ENCODE measurements at regions not wholly inside any gene's neighbourhood (a gene's known extent, or its start where the extent isn't known, plus 50 kb on each side); places are given as distances from the start of the nearest gene placed in this dataset.

- no peak overlapping the region for H3K4me3 ChIP-seq
- intact Hi-C loops (cut with micrococcal nuclease) = no loop called here
- no peak for TF ChIP-seq CTCF (IDR thresholded peaks at IDR 0.05; ENCODE audit: borderline replicate concordance)
- peaks cover 13% of the 10 kb centered on the region for H3K9me3 ChIP-seq (replicated peaks)
- no peaks in the 10 kb centered on the region for H3K36me3 ChIP-seq
- DNase-seq = no peak
- no peaks in the 10 kb centered on the region for H3K27me3 ChIP-seq (ENCODE audit: low read depth)
- no peak overlapping the region for H3K27ac ChIP-seq (replicated peaks)
- no peaks in the 10 kb centered on the region for H3K4me1 ChIP-seq
These were observed 437.3 kb upstream of the SOX11 start for GRCh38 chr2:5254791-5255332.

GRCh38 chr2:5263291-5263690, 428.9 kb upstream of the SOX11 start:
- DNase-seq = no peak
- intact Hi-C loops (cut with micrococcal nuclease) = no loop called here

GRCh38 chr2:5264361-5264760, 427.8 kb upstream of the SOX11 start:
- no peak for TF ChIP-seq CTCF (IDR thresholded peaks at IDR 0.05; ENCODE audit: borderline replicate concordance)
- Histone ChIP-seq H3K4me1 (no peaks in the 10 kb centered on the region), H3K9me3 (replicated peaks) (peaks cover 35% of the 10 kb centered on the region), H3K4me3 (no peak overlapping the region), H3K36me3 (no peaks in the 10 kb centered on the region), H3K27ac (replicated peaks) (no peak overlapping the region), H3K27me3 (ENCODE audit: low read depth) (no peaks in the 10 kb centered on the region)
- intact Hi-C loops (cut with micrococcal nuclease) = no loop called here
- no peak for DNase-seq

More at GRCh38 chr2:5263291-5263690, 428.9 kb upstream of the SOX11 start:
- Histone ChIP-seq H3K36me3 (no peaks in the 10 kb centered on the region), H3K4me1 (no peaks in the 10 kb centered on the region), H3K9me3 (replicated peaks) (peaks cover 39% of the 10 kb centered on the region), H3K4me3 (no peak overlapping the region), H3K27me3 (ENCODE audit: low read depth) (no peaks in the 10 kb centered on the region), H3K27ac (replicated peaks) (no peak overlapping the region)
- no peak for TF ChIP-seq CTCF (IDR thresholded peaks at IDR 0.05; ENCODE audit: borderline replicate concordance)

GRCh38 chr2:5285061-5285460, 407.1 kb upstream of the SOX11 start:
- H3K27ac ChIP-seq (replicated peaks) = no peak overlapping the region
- peaks cover 11% of the 10 kb centered on the region for H3K27me3 ChIP-seq (ENCODE audit: low read depth)
- H3K4me3 ChIP-seq = no peak overlapping the region
- TF ChIP-seq CTCF (IDR thresholded peaks at IDR 0.05; ENCODE audit: borderline replicate concordance) = no peak
- H3K36me3 ChIP-seq = no peaks in the 10 kb centered on the region
- intact Hi-C loops (cut with micrococcal nuclease) = no loop called here
- H3K9me3 ChIP-seq (replicated peaks) = peaks cover 18% of the 10 kb centered on the region
- no peaks in the 10 kb centered on the region for H3K4me1 ChIP-seq
- DNase-seq = no peak

- DNase-seq = no peak
- Histone ChIP-seq H3K4me1 (no peaks in the 10 kb centered on the region), H3K27ac (replicated peaks) (no peak overlapping the region), H3K36me3 (no peaks in the 10 kb centered on the region), H3K27me3 (ENCODE audit: low read depth) (peaks cover 11% of the 10 kb centered on the region), H3K4me3 (no peak overlapping the region), H3K9me3 (replicated peaks) (peaks cover 13% of the 10 kb centered on the region)
- TF ChIP-seq CTCF (IDR thresholded peaks at IDR 0.05; ENCODE audit: borderline replicate concordance) = no peak
- intact Hi-C loops (cut with micrococcal nuclease) = no loop called here
These were observed 406.1 kb upstream of the SOX11 start for GRCh38 chr2:5285872-5286769.

All from left ventricle myocardium inferior (tissue), 1 donor.